GM19324 (cell line): ENCODE measurements at regions not wholly inside any gene's neighbourhood (a gene's known extent, or its start where the extent isn't known, plus 50 kb on each side); places are given as distances from the start of the nearest gene placed in this dataset.

Experiments
- ATAC-seq: cut with Tn5 transposase; IDR thresholded peaks from one replicate; pipeline ENCODE4 v1.9.1; 2021; ENCODE audit warnings: mild to moderate bottlenecking, moderate library complexity; ENCODE audit not compliant: unreplicated experiment, low FRiP score

- ATAC-seq: no peak
Observed at GRCh38 chr4:123257591-123257990, 139.0 kb upstream of the SPRY1 start.

- ATAC-seq: no peak
Observed at GRCh38 chr4:123259676-123260646, 136.6 kb upstream of the SPRY1 start.

DNA sequence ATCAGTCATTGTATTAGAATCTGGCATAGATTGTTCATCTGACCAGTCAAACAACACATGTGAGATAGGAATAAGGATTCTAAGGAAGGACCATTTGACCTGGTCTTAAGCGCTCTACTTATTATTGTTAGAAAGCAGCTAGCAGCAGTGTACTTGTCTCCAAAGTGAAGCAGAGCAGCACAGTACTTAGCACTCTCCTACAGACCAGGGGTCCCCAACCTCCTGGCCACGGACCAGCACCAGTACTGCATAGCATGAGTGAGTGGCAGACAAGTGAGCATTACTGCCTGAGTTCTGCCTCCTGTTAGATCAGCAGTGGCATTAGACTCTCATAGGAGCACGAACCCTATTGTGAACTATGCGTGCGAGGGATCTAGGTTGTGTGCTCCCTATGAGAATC is 135.9 kb upstream of the SPRY1 start:
- no peak for ATAC-seq

DNA sequence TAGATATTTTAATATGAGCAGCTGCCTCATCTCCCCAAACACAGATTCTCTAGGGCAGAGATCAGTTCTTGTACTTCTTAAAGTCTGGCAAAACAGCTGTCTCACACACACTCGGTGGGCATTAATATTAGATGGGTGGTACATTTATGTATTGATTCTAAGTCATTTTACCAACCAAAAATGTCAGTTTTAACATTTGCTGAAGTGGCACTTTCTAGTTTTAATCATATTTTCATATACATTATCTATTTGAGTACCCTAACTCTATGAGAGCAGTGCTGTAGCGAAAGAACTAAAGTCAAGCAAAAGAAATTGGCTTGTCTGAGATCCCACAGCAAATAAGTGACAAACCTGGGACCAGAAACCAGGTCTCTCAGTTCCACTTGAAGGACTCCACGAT is 134.5 kb upstream of the SPRY1 start:
- no peak for ATAC-seq

DNA sequence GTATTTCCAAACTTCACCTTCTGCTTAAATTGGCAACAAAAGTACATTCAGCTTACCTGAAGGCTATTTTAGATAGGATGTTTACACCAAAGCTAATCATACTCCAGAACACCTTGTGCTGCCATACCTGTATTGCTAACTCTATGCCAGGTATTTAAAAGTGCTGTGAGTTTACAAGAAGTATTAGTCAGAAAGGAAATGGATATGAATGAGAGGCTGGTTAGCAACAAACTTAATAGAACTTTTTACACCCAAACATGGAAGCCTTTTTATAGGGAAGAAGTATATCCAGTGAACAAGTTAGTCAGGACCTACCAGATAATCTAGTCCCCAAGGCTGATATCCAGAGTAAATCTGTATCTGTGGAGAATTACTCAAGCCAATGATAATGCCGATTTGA is 131.2 kb upstream of the SPRY1 start:
- no peak for ATAC-seq

DNA sequence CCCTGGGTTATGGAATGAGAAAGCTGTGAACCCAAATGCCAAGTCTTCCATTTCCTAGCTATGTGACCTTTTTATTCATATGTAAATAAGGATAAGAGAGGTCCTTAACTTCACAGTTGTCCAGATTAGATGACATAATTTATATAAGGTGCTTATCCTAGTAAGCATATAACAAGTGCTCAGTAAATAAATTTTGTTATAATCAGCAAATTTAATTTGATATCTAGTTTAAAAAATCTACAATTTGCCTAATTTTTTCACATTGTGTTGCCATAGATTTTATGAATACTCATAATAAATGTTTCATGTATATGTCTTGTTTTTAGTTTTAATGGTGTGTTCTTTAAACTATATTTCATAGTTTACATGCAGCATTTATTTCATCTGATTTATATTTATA is 130.4 kb upstream of the SPRY1 start:
- ATAC-seq: no peak

GRCh38 chr4:123278755-123279154 is 117.8 kb upstream of the SPRY1 start:
- no peak for ATAC-seq

- ATAC-seq: no peak
Observed at GRCh38 chr4:123283371-123283895, 113.2 kb upstream of the SPRY1 start.

- no peak for ATAC-seq
Observed at GRCh38 chr4:123284168-123284567, 112.4 kb upstream of the SPRY1 start.

- ATAC-seq: no peak
Observed at GRCh38 chr4:123286903-123287466, 109.6 kb upstream of the SPRY1 start.

DNA sequence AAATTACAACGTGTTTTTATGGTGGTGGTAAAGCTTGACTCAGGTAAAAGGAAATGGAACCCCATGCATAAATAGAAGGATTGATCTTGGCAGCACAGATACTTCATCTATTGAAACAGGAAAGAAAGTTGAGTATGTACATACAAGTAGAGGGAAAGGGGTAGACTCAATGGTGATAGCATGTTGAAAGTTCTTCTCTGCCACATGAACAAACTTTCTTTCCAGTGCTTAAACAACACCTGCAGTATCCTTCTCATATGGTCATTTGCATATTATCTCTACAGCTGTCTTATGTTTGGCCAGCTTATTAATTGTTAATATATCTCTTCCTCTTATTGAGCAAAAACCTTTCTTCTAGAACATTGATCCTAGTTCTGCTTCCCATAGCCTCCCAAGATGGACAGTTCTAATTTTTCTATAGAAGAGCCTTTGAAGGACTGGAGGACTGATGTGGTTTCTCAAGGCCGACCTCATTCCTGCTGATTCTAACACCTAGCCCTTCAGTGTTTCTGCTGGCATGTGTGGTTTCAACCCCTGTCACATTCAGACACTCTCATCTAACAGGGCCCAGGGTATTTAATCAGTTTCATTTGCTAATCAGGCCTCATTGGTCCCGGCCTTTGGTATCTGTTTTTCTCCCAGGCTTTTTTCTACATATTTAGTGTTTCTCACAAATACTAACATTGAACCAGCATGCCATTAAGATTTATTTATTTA is 108.1 kb upstream of the SPRY1 start:
- peak; percentile 90 for ATAC-seq

DNA sequence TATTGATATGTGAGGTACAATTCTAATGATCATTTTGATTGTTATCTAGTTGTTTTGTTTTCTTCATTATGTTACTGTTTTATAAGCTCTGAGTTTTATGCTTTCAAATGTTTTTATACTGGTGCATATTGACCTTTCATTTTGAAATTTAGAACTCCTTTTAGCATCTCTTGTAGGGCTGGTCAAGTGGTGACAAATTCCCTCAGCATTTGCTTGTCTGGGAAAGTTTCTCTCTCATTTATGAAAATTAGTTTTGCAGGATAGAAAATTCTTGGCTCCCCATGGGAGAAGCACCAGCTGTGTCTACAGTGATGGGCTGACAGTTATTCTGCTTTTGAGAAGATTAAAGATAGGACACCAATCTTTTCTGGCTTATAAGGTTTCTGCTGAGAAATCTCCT is 105.3 kb upstream of the SPRY1 start:
- no peak for ATAC-seq

DNA sequence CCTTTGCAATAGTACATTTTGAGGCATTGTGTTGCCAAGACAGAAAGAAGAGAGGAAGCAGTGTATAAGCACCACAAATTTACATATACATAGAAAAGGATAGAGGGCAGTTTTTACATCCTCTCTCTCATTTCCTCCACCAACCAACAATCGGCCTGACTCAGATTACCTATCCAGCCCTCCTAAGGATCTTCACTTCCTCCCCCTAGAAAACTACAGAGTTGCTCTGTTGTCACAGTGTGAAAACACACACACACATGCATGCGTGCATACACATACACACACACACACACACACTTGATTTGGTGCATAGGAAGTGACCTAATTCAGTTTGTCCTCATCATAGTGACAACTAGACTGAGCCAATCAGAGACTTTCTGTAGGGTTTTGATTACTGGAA is 98.8 kb upstream of the SPRY1 start:
- ATAC-seq: no peak

GRCh38 chr4:123298261-123298660 is 98.3 kb upstream of the SPRY1 start:
- ATAC-seq: no peak

DNA sequence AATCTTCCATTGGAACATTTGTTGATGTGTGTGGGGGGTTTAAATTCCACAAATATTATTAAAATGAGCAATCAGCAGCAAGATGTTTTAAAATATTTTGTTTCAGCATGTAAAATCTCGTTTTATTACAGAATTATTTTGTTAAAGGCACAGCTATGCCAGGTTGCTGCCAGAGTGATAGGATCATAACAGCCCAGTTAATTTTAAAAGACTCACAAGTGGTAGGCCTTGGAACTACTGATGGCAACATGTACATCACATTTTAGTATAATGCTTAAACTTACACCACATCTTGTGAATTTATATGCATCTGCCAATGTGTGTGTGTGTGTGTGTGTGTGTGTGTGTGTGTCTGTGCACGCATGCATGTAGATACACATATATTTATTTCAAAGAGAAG is 97.8 kb upstream of the SPRY1 start:
- no peak for ATAC-seq

GRCh38 chr4:123299212-123299691 is 97.3 kb upstream of the SPRY1 start:
- ATAC-seq: no peak

DNA sequence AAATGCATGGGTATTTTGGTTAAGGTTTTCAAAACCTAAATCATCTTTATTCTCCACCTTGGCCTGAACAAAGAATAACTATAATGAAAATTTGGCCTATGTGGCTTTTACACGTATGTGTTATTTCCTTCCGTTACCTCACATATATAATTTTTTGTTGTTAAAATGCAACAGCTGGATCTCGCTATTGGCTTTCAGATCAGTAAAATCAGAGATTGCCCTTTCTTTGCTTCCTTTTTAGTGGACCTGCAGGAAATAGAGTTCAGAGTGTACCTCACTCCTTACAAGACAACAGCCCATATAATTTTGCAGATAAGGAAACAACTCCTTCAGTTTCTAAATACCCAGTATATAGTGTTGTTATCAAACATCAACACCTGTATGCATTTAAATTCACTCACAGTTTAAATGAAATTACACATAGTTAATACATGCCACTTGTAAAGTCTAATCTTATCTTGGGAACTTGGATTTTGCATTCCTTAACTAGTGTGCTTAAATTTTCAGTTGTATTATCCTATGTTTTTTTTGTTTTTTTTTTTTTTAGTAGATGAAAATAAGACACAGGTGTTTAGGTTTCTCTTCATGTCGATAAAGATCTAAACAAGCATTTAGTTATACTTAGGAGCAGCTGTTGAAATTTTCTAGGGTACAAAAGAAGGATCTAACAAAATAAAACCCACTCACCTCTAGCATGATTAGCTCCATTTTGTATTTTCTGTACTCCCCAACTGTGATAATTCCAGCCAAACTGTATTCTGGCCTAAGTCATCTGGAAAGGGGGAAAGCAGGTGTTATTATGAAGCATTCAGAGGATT is 96.2 kb upstream of the SPRY1 start:
- ATAC-seq: no peak

GRCh38 chr4:123301923-123302322 is 94.7 kb upstream of the SPRY1 start:
- no peak for ATAC-seq

DNA sequence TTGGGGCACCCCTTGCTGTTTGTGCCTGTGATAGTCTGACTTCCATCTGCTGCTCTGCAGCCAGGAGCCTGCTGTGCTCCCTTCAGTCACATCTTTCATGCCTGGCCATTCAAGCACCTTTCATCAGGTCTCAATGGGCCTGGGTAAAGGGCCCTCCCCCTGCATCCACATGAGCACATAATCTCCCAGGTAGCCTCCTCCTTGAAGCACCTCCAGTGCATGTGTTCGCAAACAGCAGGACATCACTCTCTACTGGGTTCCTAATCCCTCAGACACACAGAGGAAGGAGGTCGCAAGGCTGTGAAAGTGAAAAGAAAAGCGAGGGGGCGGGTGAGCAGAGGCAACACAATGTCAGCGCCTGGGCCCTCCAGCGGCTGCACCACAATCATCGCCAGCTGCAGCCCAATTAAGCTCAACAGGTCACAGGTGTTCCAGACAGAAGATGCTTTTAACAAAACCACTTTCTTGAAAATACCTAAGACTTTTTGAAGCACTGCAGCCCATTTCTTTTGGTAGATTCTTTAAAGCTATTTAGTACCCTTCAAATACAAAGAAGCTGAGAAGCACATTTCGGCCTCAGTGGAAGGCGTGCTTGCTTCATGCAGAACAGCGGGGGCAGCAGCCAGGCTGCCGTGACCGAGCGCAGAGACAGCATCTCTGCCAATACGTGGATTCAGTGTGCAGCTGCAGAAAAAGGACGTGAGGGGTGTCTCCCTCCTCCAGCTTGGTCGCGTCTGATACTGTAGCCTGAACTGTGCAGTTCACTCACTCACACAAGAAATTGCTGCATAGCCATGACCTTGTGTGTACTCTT is 92.2 kb upstream of the SPRY1 start:
- peak; percentile 90 for ATAC-seq
